Heart left ventricle (tissue), 16 donors: ENCODE measurements at regions not wholly inside any gene's neighbourhood (a gene's known extent, or its start where the extent isn't known, plus 50 kb on each side); places are given as distances from the start of the nearest gene placed in this dataset.

Experiments used
- ATAC-seq, 4 donors: fragments of 200-7000 bp; cut with Tn5 transposase; one replicate each; pipeline ENCODE4 v1.9.1; 2020 to 2022; ENCODE audit warnings: moderate library complexity in 4 of 4, mild to moderate bottlenecking in 3 of 4, moderate number of reproducible peaks in 1 of 4
- DNase-seq, 5 donors: peaks; one replicate each; pipeline ENCODE4 v3.0.0-alpha.2; 2020
- H3K27ac ChIP-seq, 12 donors: fragments of 200-600 bp; sonication (generic) in 4 of 12; one replicate each; pipeline versions ENCODE4 v1.5.0 to v1.8.0; 2016 to 2022; ENCODE audit warnings: mild to moderate bottlenecking in 2 of 12
- H3K27me3 ChIP-seq, 9 donors: fragments of 200-600 bp; sonication (generic) in 2 of 9; one replicate each; pipeline versions ENCODE4 v1.5.1 to v1.8.0; 2016 to 2022; ENCODE audit warnings: mild to moderate bottlenecking in 3 of 9
- H3K36me3 ChIP-seq, 9 donors: fragments of 200-600 bp; sonication (generic) in 2 of 9; one replicate each; pipeline versions ENCODE4 v1.5.0 to v1.8.0; 2018 to 2022; ENCODE audit warnings: mild to moderate bottlenecking in 2 of 9
- H3K4me1 ChIP-seq, 12 donors: fragments of 200-600 bp; sonication (generic) in 4 of 12; one replicate each; pipeline versions ENCODE4 v1.5.0 to v1.8.0; 2016 to 2022; ENCODE audit warnings: mild to moderate bottlenecking in 3 of 12
- H3K4me3 ChIP-seq, 12 donors: fragments of 200-600 bp; sonication (generic) in 4 of 12; one replicate each; pipeline versions ENCODE4 v1.5.0 to v1.8.0; 2017 to 2022; ENCODE audit warnings: mild to moderate bottlenecking in 9 of 12, moderate library complexity in 4 of 12
- H3K9me3 ChIP-seq, 12 donors: fragments of 200-600 bp; sonication (generic) in 4 of 12; one replicate each; pipeline versions ENCODE4 v1.5.0 to v1.8.0; 2016 to 2022; ENCODE audit warnings: mild to moderate bottlenecking in 1 of 12
- POLR2A ChIP-seq, 2 donors: fragments of 450-650 bp; IDR thresholded peaks; one replicate each; pipeline ENCODE4 v1.6.1; 2017; ENCODE audit warnings: antibody characterized with exemption in 2 of 2, mild to moderate bottlenecking in 2 of 2, moderate library complexity in 2 of 2
- WGBS, 4 donors: extraction: QIAGEN DNeasy Blood & Tissue Kit in 2 of 4; methylation state at CpG; one replicate each; pipeline versions ENCODE4 v1.1.5 to v1.1.7; 2013 to 2018; 5-methylcytosine and 5-hydroxymethylcytosine counted together
- intact Hi-C, 10 donors: fragments of 100-400 bp; cut with DNase I; formaldehyde crosslinking; loops; one replicate each; pipeline versions ENCODE4 v1.11.1 to v1.14.2; 2022
- TF ChIP-seq, protein P1 (sequence below), 12 donors: fragments of 200-600 bp; sonication (generic) in 4 of 12; IDR thresholded peaks; one replicate each; pipeline versions ENCODE4 v1.5.0 to v1.8.0; 2018 to 2022; ENCODE audit warnings: antibody characterized with exemption in 12 of 12, mild to moderate bottlenecking in 5 of 12
- donor health status: ischemic (EF 13 %, LVEDD 7.1; RV severe dilation, severe dysfunction).
- donor health status: healthy with polysubstance abuse.
- donor health status: DM: no; HTN: yes; CAD: no.
- donor health status: DM: no; HTN: no; CAD: no.
- donor health status: ischemic (EF 25% LVEDD 6.9; RV normal size, moderate dysfunction).
- donor health status: ischemic (EF 25% LVEDD 5.7; RV mildly dilated, moderate dysfunction).
- donor health status: healthy.
- donor health status: DM: yes; HTN: yes; CAD: no.
- donor health status: ischemic (EF 35%, LVEDD 5.7; RV mildly dilated, moderate dysfunction).
- donor health status: nonischemic (EF 11% LVEDD 7.7; RV severe dilation, severe dysfunction).
- donor health status: DM: yes; HTN: yes; CAD: no.
- donor health status: PGD.
- donor health status: ischemic (EF 29% LVEDD 5.4; RV normal size, mild dysfunction).
- donor health status: nonischemic (EF 23%, LVEDD 6.1; RV moderate dilation, normal function).

DNA sequence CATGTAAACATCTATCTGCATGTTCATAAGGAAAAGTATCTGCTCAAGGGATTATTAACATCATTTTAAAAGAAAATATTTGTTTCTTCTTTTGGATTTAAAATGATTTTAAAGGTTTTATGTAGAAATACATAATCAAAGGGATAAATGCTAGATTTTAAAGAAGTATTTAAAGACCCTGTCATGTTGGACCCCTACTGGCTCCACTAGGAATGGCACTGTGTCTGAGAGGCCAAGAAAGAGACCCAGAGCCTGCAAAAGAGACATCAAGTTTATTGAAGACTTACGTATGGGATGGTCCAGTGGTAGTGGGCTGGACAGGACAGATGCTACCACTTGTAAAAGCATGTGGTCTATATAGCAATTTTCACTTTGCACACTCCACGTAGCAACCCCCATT lies 78.7 kb upstream of the PCDH18 start:
- Histone ChIP-seq H3K4me1 (peaks cover 0 to 4% (median 0%) of the 10 kb centered on the region in 12 donors), H3K27me3 (no peaks in the 10 kb centered on the region), H3K4me3 (no peak overlapping the region), H3K36me3 (no peaks in the 10 kb centered on the region), H3K9me3 (no peaks in the 10 kb centered on the region), H3K27ac (no peak overlapping the region)
- 86 to 94% (median 93%) methylated on average over 2 of the region's 2 CpGs for WGBS, 4 donors
- TF ChIP-seq, protein P1, sequence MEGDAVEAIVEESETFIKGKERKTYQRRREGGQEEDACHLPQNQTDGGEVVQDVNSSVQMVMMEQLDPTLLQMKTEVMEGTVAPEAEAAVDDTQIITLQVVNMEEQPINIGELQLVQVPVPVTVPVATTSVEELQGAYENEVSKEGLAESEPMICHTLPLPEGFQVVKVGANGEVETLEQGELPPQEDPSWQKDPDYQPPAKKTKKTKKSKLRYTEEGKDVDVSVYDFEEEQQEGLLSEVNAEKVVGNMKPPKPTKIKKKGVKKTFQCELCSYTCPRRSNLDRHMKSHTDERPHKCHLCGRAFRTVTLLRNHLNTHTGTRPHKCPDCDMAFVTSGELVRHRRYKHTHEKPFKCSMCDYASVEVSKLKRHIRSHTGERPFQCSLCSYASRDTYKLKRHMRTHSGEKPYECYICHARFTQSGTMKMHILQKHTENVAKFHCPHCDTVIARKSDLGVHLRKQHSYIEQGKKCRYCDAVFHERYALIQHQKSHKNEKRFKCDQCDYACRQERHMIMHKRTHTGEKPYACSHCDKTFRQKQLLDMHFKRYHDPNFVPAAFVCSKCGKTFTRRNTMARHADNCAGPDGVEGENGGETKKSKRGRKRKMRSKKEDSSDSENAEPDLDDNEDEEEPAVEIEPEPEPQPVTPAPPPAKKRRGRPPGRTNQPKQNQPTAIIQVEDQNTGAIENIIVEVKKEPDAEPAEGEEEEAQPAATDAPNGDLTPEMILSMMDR (IDR thresholded peaks at IDR 0.05) = peak in 7 of 12 donors; percentile 8 to 39 (median 29)
- TF ChIP-seq POLR2A (IDR thresholded peaks at IDR 0.05) = no peak
- DNase-seq = no peak
- no peak for ATAC-seq
- intact Hi-C loops = no loop called here

DNA sequence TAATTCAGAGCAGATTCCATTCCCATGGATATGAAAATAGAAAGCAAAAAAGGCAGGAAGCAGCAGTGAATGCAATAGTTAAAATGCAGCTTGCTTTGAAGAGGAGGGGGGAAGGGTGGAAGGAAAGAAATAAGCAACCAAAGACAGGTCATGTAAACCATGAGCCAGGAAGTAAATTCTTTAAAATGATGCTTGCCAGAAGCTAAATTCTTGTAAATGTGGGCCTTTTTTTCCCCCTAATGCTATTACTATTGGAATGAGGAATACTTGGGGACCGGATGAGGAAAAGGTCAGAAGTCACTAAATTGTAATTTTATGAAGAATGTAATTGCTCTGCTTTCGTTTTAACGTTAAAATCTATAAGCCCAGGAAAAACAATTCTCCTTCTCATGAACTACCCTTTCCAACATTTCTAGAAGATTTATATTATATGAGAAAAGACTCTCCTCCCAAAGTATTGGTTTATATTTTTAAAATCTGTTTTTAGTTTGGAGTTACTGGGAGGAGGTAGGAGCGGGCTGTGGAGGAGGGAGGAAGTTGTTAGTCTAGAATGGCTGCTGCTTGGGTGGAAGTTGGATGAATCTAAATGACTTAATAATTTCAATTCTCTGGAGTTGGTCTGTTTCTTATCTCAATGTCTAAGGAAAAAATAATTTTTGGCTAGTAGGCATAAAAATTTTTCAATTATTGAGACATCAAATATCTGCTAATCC lies 77.6 kb upstream of the PCDH18 start:
- DNase-seq (no peak), ATAC-seq (peak in 1 of 4 donors; percentile 61)
- peaks cover 0 to 4% (median 0%) of the 10 kb centered on the region in 12 donors for H3K4me1 ChIP-seq
- no peaks in the 10 kb centered on the region for H3K9me3 ChIP-seq
- no peaks in the 10 kb centered on the region for H3K27me3 ChIP-seq
- 44 to 54% (median 48%) methylated on average over 4 of the region's 4 CpGs for WGBS, 4 donors
- TF ChIP-seq POLR2A (IDR thresholded peaks at IDR 0.05) = no peak
- TF ChIP-seq, protein P1 (IDR thresholded peaks at IDR 0.05) = no peak
- H3K27ac ChIP-seq = peak overlapping the region in 11 of 12 donors; percentile 12 to 74 (median 41)
- H3K36me3 ChIP-seq = no peaks in the 10 kb centered on the region
- H3K4me3 ChIP-seq = peak overlapping the region in 5 of 12 donors; percentile 15 to 35 (median 26)
- intact Hi-C loops = no loop called here

DNA sequence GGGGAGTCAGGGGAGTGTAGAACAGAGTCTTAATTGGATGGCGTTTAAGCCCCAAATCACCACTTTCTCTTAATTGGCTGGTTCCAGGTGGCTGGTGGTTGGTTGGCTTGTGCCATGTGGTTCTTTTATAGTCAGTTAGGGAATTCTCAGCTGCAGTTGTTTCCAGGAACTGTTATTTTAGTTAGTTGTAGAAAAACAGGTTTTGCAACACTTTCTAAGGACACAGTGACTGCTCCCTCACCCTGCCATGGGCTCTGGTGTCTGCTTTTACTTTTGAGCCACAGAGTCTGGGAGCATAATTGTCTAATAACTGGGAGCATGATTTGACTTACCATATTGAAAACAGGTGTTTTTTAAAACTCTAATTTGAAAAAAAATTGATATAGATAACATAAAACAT lies 75.8 kb upstream of the PCDH18 start:
- peak overlapping the region in 1 of 12 donors; percentile 4 for H3K27ac ChIP-seq
- TF ChIP-seq POLR2A (IDR thresholded peaks at IDR 0.05) = no peak
- TF ChIP-seq, protein P1 (IDR thresholded peaks at IDR 0.05) = no peak
- 64 to 93% (median 85%) methylated on average over 1 of the region's 1 CpG for WGBS, 4 donors
- H3K36me3 ChIP-seq = no peaks in the 10 kb centered on the region
- no peaks in the 10 kb centered on the region for H3K9me3 ChIP-seq
- no peak overlapping the region for H3K4me3 ChIP-seq
- H3K4me1 ChIP-seq = peaks cover 0 to 4% (median 0%) of the 10 kb centered on the region in 12 donors
- intact Hi-C loops = no loop called here
- no peaks in the 10 kb centered on the region for H3K27me3 ChIP-seq
- ATAC-seq (peak in 3 of 4 donors; percentile 36 to 61 (median 58)), DNase-seq (peak in 1 of 5 donors; percentile 33)

DNA sequence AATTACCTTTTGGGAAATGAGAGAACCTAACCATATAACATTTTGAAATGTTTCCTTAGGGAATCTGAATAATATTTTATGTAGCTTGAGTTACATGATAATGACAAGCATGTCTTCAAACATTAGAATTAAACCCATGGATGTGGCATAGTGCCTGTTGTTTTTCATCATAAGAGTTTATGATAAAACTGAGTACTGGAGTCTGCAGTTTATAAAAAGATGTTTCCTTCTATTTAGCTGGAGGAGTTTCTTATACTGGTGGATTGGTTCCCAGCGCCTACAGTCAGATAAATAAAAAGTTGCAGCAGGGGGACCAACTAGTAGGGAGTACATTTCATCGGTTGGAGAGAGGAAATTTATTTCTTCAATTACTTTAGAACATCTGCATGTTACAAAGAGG lies 70.1 kb upstream of the PCDH18 start:
- H3K9me3 ChIP-seq = no peaks in the 10 kb centered on the region

More for the DNA sequence above, 70.1 kb upstream of the PCDH18 start:
- H3K4me3 ChIP-seq = no peak overlapping the region
- TF ChIP-seq, protein P1 (IDR thresholded peaks at IDR 0.05) = no peak
- no peak for TF ChIP-seq POLR2A (IDR thresholded peaks at IDR 0.05)
- ATAC-seq (no peak), DNase-seq (no peak)
- no peak overlapping the region for H3K27ac ChIP-seq
- intact Hi-C loops = no loop called here
- 63 to 81% (median 70%) methylated on average over 2 of the region's 2 CpGs for WGBS, 4 donors
- H3K4me1 ChIP-seq = peaks cover 0 to 4% (median 0%) of the 10 kb centered on the region in 12 donors
- H3K36me3 ChIP-seq = no peaks in the 10 kb centered on the region
- H3K27me3 ChIP-seq = no peaks in the 10 kb centered on the region
